ENCODE measurements at regions not wholly inside any gene's neighbourhood (a gene's known extent, or its start where the extent isn't known, plus 50 kb on each side); places are given as distances from the start of the nearest gene placed in this dataset.

- no peak for TF ChIP-seq POLR2AphosphoS5 (IDR thresholded peaks at IDR 0.05)
- no peak for TF ChIP-seq POLR2A (IDR thresholded peaks at IDR 0.05; ENCODE audit: low read depth)
- TF ChIP-seq EP300 (IDR thresholded peaks at IDR 0.05) = no peak
- no peak for TF ChIP-seq CTCF (IDR thresholded peaks at IDR 0.05)
- WGBS = 67% methylated on average over 3 of the region's 3 CpGs
- no peak for DNase-seq (ENCODE audit: extremely low spot score)
- Histone ChIP-seq H3K4me3 (no peak overlapping the region), H3K27me3 (no peaks in the 10 kb centered on the region), H3K9me3 (peaks cover 0 to 7% (median 3%) of the 10 kb centered on the region in 4 donors), H3K27ac (replicated peaks in 1 of 4) (no peak overlapping the region), H3K4me1 (peaks cover 6 to 15% (median 11%) of the 10 kb centered on the region in 4 donors), H3K36me3 (no peaks in the 10 kb centered on the region)
- intact Hi-C loops (cut with DNase I) = no loop called here
Observed at GRCh38 chr5:54620141-54620933, 102.8 kb downstream of the SNX18 start.

GRCh38 chr5:54619731-54620130, 102.2 kb downstream of the SNX18 start:
- intact Hi-C loops (cut with DNase I) = no loop called here
- Histone ChIP-seq H3K9me3 (peaks cover 0 to 7% (median 3%) of the 10 kb centered on the region in 4 donors), H3K27me3 (no peaks in the 10 kb centered on the region), H3K4me3 (no peak overlapping the region), H3K4me1 (peaks cover 6 to 18% (median 13%) of the 10 kb centered on the region in 4 donors), H3K27ac (replicated peaks in 1 of 4) (no peak overlapping the region), H3K36me3 (no peaks in the 10 kb centered on the region)
- 70% methylated on average over 2 of the region's 2 CpGs for WGBS
- DNase-seq (ENCODE audit: extremely low spot score) = no peak
- TF ChIP-seq POLR2A (IDR thresholded peaks at IDR 0.05; ENCODE audit: low read depth) (no peak), EP300 (IDR thresholded peaks at IDR 0.05) (no peak), POLR2AphosphoS5 (IDR thresholded peaks at IDR 0.05) (no peak), CTCF (IDR thresholded peaks at IDR 0.05) (no peak)

- 81% methylated on average over 8 of the region's 8 CpGs for WGBS
- Histone ChIP-seq H3K36me3 (no peaks in the 10 kb centered on the region), H3K9me3 (no peaks in the 10 kb centered on the region), H3K27me3 (no peaks in the 10 kb centered on the region), H3K27ac (replicated peaks in 1 of 4) (no peak overlapping the region), H3K4me1 (peaks cover 6 to 18% (median 13%) of the 10 kb centered on the region in 4 donors), H3K4me3 (no peak overlapping the region)
- no peak for DNase-seq (ENCODE audit: extremely low spot score)
- intact Hi-C loops (cut with DNase I) = no loop called here
- TF ChIP-seq CTCF (IDR thresholded peaks at IDR 0.05) = no peak
- no peak for TF ChIP-seq POLR2AphosphoS5 (IDR thresholded peaks at IDR 0.05)
Observed at GRCh38 chr5:54616518-54617220, 99.1 kb downstream of the SNX18 start.

GRCh38 chr5:54616031-54616430, 98.5 kb downstream of the SNX18 start:
- Histone ChIP-seq H3K4me1 (peaks cover 6 to 18% (median 14%) of the 10 kb centered on the region in 4 donors), H3K27me3 (no peaks in the 10 kb centered on the region), H3K4me3 (no peak overlapping the region), H3K9me3 (no peaks in the 10 kb centered on the region), H3K27ac (replicated peaks in 1 of 4) (peak overlapping the region in 2 of 4 donors; percentile 24 to 28), H3K36me3 (no peaks in the 10 kb centered on the region)
- intact Hi-C loops (cut with DNase I) = no loop called here
- WGBS = 17% methylated on average over 3 of the region's 3 CpGs
- TF ChIP-seq CTCF (IDR thresholded peaks at IDR 0.05) (no peak), EP300 (IDR thresholded peaks at IDR 0.05) (no peak), POLR2A (IDR thresholded peaks at IDR 0.05; ENCODE audit: low read depth) (no peak), POLR2AphosphoS5 (IDR thresholded peaks at IDR 0.05) (peak; percentile 58 to 63)
- peak; percentile 95 for DNase-seq (ENCODE audit: extremely low spot score)

All from esophagus muscularis mucosa (tissue), 4 donors.